Activated CD8-positive, alpha-beta T cell treated with anti-CD3 and anti-CD28 coated beads for 36 hours (primary cell): ENCODE measurements at regions not wholly inside any gene's neighbourhood (a gene's known extent, or its start where the extent isn't known, plus 50 kb on each side); places are given as distances from the start of the nearest gene placed in this dataset. TPM values are rescaled to one million over a fixed set of nuclear protein-coding genes. Genes with fewer than 3 reads are reported as not detected.

Experiments
- ATAC-seq: fragments of 200-7000 bp; cut with Tn5 transposase; one replicate; pipeline ENCODE4 v1.10.0; 2021; ENCODE audit warnings: mild to moderate bottlenecking, moderate library complexity
- CTCF ChIA-PET: fragments of 350-600 bp; sonication (Branson Sonifier 250); formaldehyde crosslinking; loops from one replicate; lab custom pipeline; 2021; ENCODE audit warnings: antibody characterized with exemption; lab: Charles Lee
- POLR2A ChIA-PET: fragments of 350-600 bp; sonication (Branson Sonifier 250); formaldehyde crosslinking; loops from one replicate; lab custom pipeline; 2021; ENCODE audit warnings: antibody characterized with exemption; lab: Charles Lee
- DNase-seq: peaks from one replicate; pipeline ENCODE4 v3.0.0-alpha.2; 2020
- H3K27ac Mint-ChIP-seq: one replicate; pipeline ENCODE4 v1.8.0; 2021; ENCODE audit warnings: mild to moderate bottlenecking, mixed read lengths
- H3K27me3 Mint-ChIP-seq: one replicate; pipeline ENCODE4 v1.8.0; 2021; ENCODE audit warnings: mixed read lengths
- H3K36me3 Mint-ChIP-seq: one replicate; pipeline ENCODE4 v1.8.0; 2021; ENCODE audit warnings: low read depth, mixed read lengths
- H3K4me1 Mint-ChIP-seq: one replicate; pipeline ENCODE4 v1.8.0; 2021; ENCODE audit warnings: low read depth, mixed read lengths
- H3K4me3 Mint-ChIP-seq: one replicate; pipeline ENCODE4 v1.8.0; 2021; ENCODE audit warnings: mild to moderate bottlenecking, moderate library complexity, mixed read lengths
- H3K9me3 Mint-ChIP-seq: one replicate; pipeline ENCODE4 v1.8.0; 2021; ENCODE audit warnings: mixed read lengths
- CTCF ChIP-seq: fragments of 200-600 bp; IDR thresholded peaks from one replicate; pipeline ENCODE4 v1.8.0; 2022; ENCODE audit warnings: antibody characterized with exemption, mild to moderate bottlenecking
- intact Hi-C: fragments of 100-400 bp; cut with micrococcal nuclease; formaldehyde crosslinking; loops from one replicate; pipeline ENCODE4 v1.10.0; 2022
- microRNA-seq: library from miRNA; unstranded; fragments of <30 nt; microRNA quantifications from one replicate; pipeline ENCODE4 v1.2.0, GENCODE V29; 2022; ENCODE audit warnings: borderline microRNAs expressed, borderline replicate concordance

- no peak for TF ChIP-seq CTCF
- ATAC-seq (no peak), DNase-seq (no peak)
- CTCF ChIA-PET: no interaction called here
- Mint-ChIP-seq H3K27ac (no peak overlapping the region), H3K9me3 (peaks cover 7% of the 10 kb centered on the region), H3K27me3 (peaks cover 3% of the 10 kb centered on the region), H3K36me3 (no peaks in the 10 kb centered on the region), H3K4me1 (peaks cover 6% of the 10 kb centered on the region), H3K4me3 (no peak overlapping the region)
- intact Hi-C loops: no loop called here
- POLR2A ChIA-PET: no interaction called here
Measured at GRCh38 chr12:110971189-110971920, 51.0 kb upstream of the MYL2 start.

Small RNA genes lying in the stretch of these regions (microRNA-seq; reads per million reads assigned to microRNA genes)
- not detected for gene MIR6760
